ENCODE measurements at regions not wholly inside any gene's neighbourhood (a gene's known extent, or its start where the extent isn't known, plus 50 kb on each side); places are given as distances from the start of the nearest gene placed in this dataset.
"Not testable (repeated sequence)": the region's sequence is repeated elsewhere in the genome, so short reads cannot be mapped to it uniquely, and the experiment has no call there.

- Histone ChIP-seq H3K27ac (ENCODE audit: low read depth in 1 of 2, low read length in 1 of 2) (no peak overlapping the region), H3K36me3 (ENCODE audit: control insufficient read depth in 2 of 2, insufficient read depth in 2 of 2, low read length in 1 of 2) (no peaks in the 10 kb centered on the region), H3K4me3 (ENCODE audit: low read length in 2 of 2) (no peak overlapping the region), H3K4me1 (ENCODE audit: control insufficient read depth in 2 of 2, insufficient read depth in 2 of 2, low read length in 2 of 2) (no peaks in the 10 kb centered on the region), H3K27me3 (ENCODE audit: control insufficient read depth in 2 of 2, insufficient read depth in 1 of 2, low read length in 1 of 2) (no peaks in the 10 kb centered on the region), H3K9me3 (ENCODE audit: control insufficient read depth in 2 of 2, insufficient read depth in 1 of 2, low read length in 1 of 2) (no peaks in the 10 kb centered on the region)
- no peak for DNase-seq (ENCODE audit: low read depth in 6 of 9, low spot score in 9 of 9)
- WGBS: 62% methylated on average over 3 of the region's 3 CpGs
Measured at GRCh38 chr18:5030636-5031035, 166.4 kb downstream of the AKAIN1 start.

DNA sequence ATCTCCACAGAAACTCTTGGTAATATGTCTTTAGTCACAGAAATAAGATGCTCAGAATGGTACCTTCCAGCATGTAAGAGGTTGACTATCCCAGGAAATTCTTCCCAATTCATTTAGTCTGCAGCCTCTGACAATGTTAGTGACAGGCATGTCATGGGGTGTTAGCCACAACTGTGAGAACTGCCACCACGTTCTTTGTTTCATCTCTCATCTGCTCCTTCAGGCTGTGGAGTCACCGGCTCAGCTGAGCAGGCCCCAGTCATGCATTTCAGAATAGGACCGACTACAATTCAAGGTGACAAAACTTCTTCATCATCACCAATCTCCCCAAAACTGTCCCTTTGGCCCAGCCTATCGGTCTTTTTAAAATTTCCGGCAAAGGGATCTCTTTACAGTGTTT is 167.5 kb downstream of the AKAIN1 start:
- DNase-seq (ENCODE audit: low read depth in 6 of 9, low spot score in 9 of 9): no peak
- no peaks in the 10 kb centered on the region for H3K9me3 ChIP-seq (ENCODE audit: control insufficient read depth in 2 of 2, insufficient read depth in 1 of 2, low read length in 1 of 2)
- no peak overlapping the region for H3K4me3 ChIP-seq (ENCODE audit: low read length in 2 of 2)
- no peaks in the 10 kb centered on the region for H3K4me1 ChIP-seq (ENCODE audit: control insufficient read depth in 2 of 2, insufficient read depth in 2 of 2, low read length in 2 of 2)
- no peaks in the 10 kb centered on the region for H3K27me3 ChIP-seq (ENCODE audit: control insufficient read depth in 2 of 2, insufficient read depth in 1 of 2, low read length in 1 of 2)
- WGBS: 84% methylated on average over 5 of the region's 5 CpGs
- no peak overlapping the region for H3K27ac ChIP-seq (ENCODE audit: low read depth in 1 of 2, low read length in 1 of 2)
- no peaks in the 10 kb centered on the region for H3K36me3 ChIP-seq (ENCODE audit: control insufficient read depth in 2 of 2, insufficient read depth in 2 of 2, low read length in 1 of 2)

DNA sequence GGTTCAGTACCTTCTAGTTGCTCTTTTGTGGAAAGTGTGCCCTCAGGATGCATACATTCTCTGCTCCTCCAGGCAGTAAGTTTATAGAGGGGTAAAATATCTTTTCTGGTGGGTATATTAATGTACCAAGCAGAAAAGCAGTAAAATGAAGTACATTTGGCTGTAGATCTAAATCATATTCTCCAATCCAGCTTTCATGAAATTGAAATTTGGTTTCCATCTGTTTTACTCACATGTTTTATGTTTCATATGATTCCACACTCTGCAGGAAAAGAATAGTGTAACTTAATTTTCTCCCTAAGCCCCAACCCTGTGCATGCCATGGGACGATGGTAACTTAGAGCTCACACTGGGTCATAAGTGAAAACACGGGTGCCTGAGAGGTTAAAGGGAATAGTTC is 172.3 kb downstream of the AKAIN1 start:
- Histone ChIP-seq H3K4me1 (ENCODE audit: control insufficient read depth in 2 of 2, insufficient read depth in 2 of 2, low read length in 2 of 2) (no peaks in the 10 kb centered on the region), H3K27ac (ENCODE audit: low read depth in 1 of 2, low read length in 1 of 2) (no peak overlapping the region)
- 91% methylated on average over 2 of the region's 2 CpGs for WGBS

GRCh38 chr18:5021558-5021957 is 175.5 kb downstream of the AKAIN1 start:
- DNase-seq (ENCODE audit: low read depth in 6 of 9, low spot score in 9 of 9): no peak

More for the DNA sequence above, 172.3 kb downstream of the AKAIN1 start:
- Histone ChIP-seq H3K9me3 (ENCODE audit: control insufficient read depth in 2 of 2, insufficient read depth in 1 of 2, low read length in 1 of 2) (no peaks in the 10 kb centered on the region), H3K4me3 (ENCODE audit: low read length in 2 of 2) (no peak overlapping the region), H3K27me3 (ENCODE audit: control insufficient read depth in 2 of 2, insufficient read depth in 1 of 2, low read length in 1 of 2) (no peaks in the 10 kb centered on the region), H3K36me3 (ENCODE audit: control insufficient read depth in 2 of 2, insufficient read depth in 2 of 2, low read length in 1 of 2) (no peaks in the 10 kb centered on the region)
- DNase-seq (ENCODE audit: low read depth in 6 of 9, low spot score in 9 of 9): no peak

DNA sequence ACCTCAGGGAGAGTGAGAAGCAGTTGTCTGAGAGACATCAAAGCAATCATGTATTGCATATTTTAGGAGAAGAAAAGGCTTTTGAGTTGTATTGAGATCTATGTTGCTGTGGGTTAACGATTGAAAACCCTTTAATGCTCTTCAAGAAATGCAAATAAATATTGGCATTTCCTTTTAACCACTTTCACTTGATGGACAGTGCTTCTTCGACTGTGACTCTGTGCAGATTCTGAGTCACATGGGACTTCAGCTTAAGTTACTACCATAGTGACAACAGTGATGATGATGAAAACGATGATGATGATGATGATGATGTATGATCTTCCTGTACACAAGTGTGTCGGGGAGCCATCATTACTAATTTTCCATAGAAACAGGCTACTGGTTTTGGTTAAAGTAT is 181.8 kb downstream of the AKAIN1 start:
- Histone ChIP-seq H3K4me1 (ENCODE audit: control insufficient read depth in 2 of 2, insufficient read depth in 2 of 2, low read length in 2 of 2) (no peaks in the 10 kb centered on the region), H3K27me3 (ENCODE audit: control insufficient read depth in 2 of 2, insufficient read depth in 1 of 2, low read length in 1 of 2) (no peaks in the 10 kb centered on the region), H3K36me3 (ENCODE audit: control insufficient read depth in 2 of 2, insufficient read depth in 2 of 2, low read length in 1 of 2) (no peaks in the 10 kb centered on the region), H3K4me3 (ENCODE audit: low read length in 2 of 2) (no peak overlapping the region), H3K9me3 (ENCODE audit: control insufficient read depth in 2 of 2, insufficient read depth in 1 of 2, low read length in 1 of 2) (no peaks in the 10 kb centered on the region), H3K27ac (ENCODE audit: low read depth in 1 of 2, low read length in 1 of 2) (no peak overlapping the region)
- no peak for DNase-seq (ENCODE audit: low read depth in 6 of 9, low spot score in 9 of 9)
- 85% methylated on average over 4 of the region's 4 CpGs for WGBS

More at GRCh38 chr18:5021558-5021957, 175.5 kb downstream of the AKAIN1 start:
- no peaks in the 10 kb centered on the region for H3K36me3 ChIP-seq (ENCODE audit: control insufficient read depth in 2 of 2, insufficient read depth in 2 of 2, low read length in 1 of 2)
- no peaks in the 10 kb centered on the region for H3K27me3 ChIP-seq (ENCODE audit: control insufficient read depth in 2 of 2, insufficient read depth in 1 of 2, low read length in 1 of 2)
- H3K9me3 ChIP-seq (ENCODE audit: control insufficient read depth in 2 of 2, insufficient read depth in 1 of 2, low read length in 1 of 2): no peaks in the 10 kb centered on the region
- H3K4me1 ChIP-seq (ENCODE audit: control insufficient read depth in 2 of 2, insufficient read depth in 2 of 2, low read length in 2 of 2): no peaks in the 10 kb centered on the region
- no peak overlapping the region for H3K4me3 ChIP-seq (ENCODE audit: low read length in 2 of 2)
- no peak overlapping the region for H3K27ac ChIP-seq (ENCODE audit: low read depth in 1 of 2, low read length in 1 of 2)

DNA sequence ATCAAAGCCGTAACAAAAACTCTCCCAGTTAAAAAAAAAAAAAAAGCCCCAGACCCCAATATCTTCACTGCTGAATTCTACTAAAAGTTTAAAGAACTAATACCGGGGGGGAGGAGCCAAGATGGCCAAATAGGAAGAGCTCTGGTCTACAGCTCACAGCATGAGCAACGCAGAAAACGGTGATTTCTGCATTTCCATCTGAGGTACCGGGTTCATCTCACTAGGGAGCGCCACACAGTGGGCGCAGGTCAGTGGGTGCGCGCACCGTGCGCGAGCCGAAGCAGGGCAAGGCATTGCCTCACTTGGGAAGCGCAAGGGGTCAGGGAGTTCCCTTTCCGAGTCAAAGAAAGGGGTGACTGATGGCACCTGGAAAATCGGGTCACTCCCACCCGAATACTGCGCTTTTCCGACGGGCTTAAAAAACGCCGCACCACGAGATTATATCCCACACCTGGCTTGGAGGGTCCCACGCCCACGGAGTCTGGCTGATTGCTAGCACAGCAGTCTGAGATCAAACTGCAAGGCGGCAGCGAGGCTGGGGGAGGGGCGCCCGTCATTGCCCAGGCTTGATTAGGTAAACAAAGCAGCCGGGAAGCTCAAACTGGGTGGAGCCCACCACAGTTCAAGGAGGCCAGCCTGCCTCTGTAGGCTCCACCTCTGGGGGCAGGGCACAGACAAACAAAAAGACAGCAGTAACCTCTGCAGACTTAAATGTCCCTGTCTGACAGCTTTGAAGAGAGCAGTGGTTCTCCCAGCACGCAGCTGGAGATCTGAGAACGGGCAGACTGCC is 192.8 kb downstream of the AKAIN1 start:
- not testable (repeated sequence) for H3K27me3 ChIP-seq (ENCODE audit: control insufficient read depth in 2 of 2, insufficient read depth in 1 of 2, low read length in 1 of 2); DNase-seq (ENCODE audit: low read depth in 6 of 9, low spot score in 9 of 9); H3K9me3 ChIP-seq (ENCODE audit: control insufficient read depth in 2 of 2, insufficient read depth in 1 of 2, low read length in 1 of 2); H3K4me3 ChIP-seq (ENCODE audit: low read length in 2 of 2); H3K4me1 ChIP-seq (ENCODE audit: control insufficient read depth in 2 of 2, insufficient read depth in 2 of 2, low read length in 2 of 2); H3K36me3 ChIP-seq (ENCODE audit: control insufficient read depth in 2 of 2, insufficient read depth in 2 of 2, low read length in 1 of 2); H3K27ac ChIP-seq (ENCODE audit: low read depth in 1 of 2, low read length in 1 of 2)
- 23% methylated on average over 30 of the region's 32 CpGs for WGBS

- no peaks in the 10 kb centered on the region for H3K36me3 ChIP-seq (ENCODE audit: control insufficient read depth in 2 of 2, insufficient read depth in 2 of 2, low read length in 1 of 2)
- no peaks in the 10 kb centered on the region for H3K4me1 ChIP-seq (ENCODE audit: control insufficient read depth in 2 of 2, insufficient read depth in 2 of 2, low read length in 2 of 2)
- no peak for DNase-seq (ENCODE audit: low read depth in 6 of 9, low spot score in 9 of 9)
- WGBS: 95% methylated on average over 3 of the region's 3 CpGs
- H3K4me3 ChIP-seq (ENCODE audit: low read length in 2 of 2): no peak overlapping the region
- H3K27ac ChIP-seq (ENCODE audit: low read depth in 1 of 2, low read length in 1 of 2): no peak overlapping the region
- H3K27me3 ChIP-seq (ENCODE audit: control insufficient read depth in 2 of 2, insufficient read depth in 1 of 2, low read length in 1 of 2): no peaks in the 10 kb centered on the region
- peaks cover 3 to 17% of the 10 kb centered on the region in 2 donors for H3K9me3 ChIP-seq (ENCODE audit: control insufficient read depth in 2 of 2, insufficient read depth in 1 of 2, low read length in 1 of 2)
Measured at GRCh38 chr18:4994710-4995109, 202.3 kb downstream of the AKAIN1 start.

DNA sequence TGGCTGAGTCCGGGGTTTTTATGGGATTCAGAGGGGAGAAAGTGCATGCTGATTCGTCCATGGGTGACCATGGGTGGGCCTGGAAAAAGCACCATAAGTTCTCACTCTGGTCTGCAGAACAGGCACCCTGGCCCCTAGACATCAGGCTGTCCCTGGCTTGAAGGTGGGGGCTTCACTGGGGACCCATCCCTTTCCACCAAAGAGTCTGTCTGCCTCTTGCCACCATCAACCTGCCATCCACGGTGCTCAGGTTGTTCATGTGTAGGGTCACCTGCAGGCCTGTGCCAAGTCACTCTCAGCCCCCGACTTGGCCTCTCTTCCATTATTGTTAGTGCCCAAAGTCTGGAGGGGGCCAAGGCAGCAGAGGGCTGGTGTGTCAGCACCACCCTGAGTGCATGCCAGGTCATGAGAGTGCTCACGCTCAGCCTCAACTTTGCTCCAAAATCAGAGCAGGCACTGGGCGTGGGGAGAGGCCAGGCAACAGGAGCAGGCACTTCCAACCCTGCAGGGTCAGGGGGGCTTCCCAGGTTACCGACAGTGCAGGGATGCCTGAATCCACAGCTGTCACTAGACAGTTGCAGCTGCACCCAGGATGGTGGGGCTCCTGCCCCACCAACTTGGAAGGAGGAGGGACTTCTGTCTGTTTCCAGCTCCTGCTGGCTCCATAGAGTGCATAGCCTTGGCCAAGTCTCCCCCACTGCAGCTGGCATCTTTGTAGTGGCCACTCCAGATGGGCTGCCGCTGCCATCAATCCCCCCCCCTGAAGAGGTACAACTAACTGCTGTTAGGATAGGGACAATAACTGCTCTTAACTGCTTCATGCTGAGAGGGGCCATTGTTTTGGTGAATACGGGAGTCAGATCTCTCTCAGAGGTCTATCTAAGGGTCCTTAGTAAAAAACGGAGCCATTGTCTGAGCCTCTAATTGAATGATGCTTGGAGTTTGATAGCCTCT is 209.3 kb downstream of the AKAIN1 start:
- no peak for DNase-seq (ENCODE audit: low read depth in 6 of 9, low spot score in 9 of 9)
- no peaks in the 10 kb centered on the region for H3K4me1 ChIP-seq (ENCODE audit: control insufficient read depth in 2 of 2, insufficient read depth in 2 of 2, low read length in 2 of 2)
- no peak overlapping the region for H3K27ac ChIP-seq (ENCODE audit: low read depth in 1 of 2, low read length in 1 of 2)
- peaks cover 3 to 30% of the 10 kb centered on the region in 2 donors for H3K9me3 ChIP-seq (ENCODE audit: control insufficient read depth in 2 of 2, insufficient read depth in 1 of 2, low read length in 1 of 2)
- WGBS: 86% methylated on average over 10 of the region's 10 CpGs
- no peaks in the 10 kb centered on the region for H3K27me3 ChIP-seq (ENCODE audit: control insufficient read depth in 2 of 2, insufficient read depth in 1 of 2, low read length in 1 of 2)
- no peaks in the 10 kb centered on the region for H3K36me3 ChIP-seq (ENCODE audit: control insufficient read depth in 2 of 2, insufficient read depth in 2 of 2, low read length in 1 of 2)
- H3K4me3 ChIP-seq (ENCODE audit: low read length in 2 of 2): no peak overlapping the region

DNA sequence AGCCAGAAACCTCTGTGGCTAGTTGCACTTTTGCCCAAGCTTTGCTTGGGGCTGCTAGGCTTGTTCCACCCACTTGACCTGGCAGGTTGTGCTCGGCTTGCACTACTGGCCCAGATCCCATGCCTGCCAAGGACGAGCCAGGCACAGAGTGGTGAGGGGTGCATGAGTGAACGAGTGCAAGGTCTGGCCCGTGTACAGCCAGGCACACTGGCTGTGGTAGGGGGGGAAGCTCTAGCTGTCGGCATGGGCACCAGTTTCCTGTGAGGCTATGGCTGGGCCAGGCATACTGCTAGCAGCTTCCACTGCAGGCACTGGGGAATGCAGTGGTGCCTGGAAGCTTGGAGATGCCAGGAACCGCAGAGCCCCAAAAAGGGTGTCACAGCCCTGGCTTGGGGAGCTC is 210.4 kb downstream of the AKAIN1 start:
- H3K27ac ChIP-seq (ENCODE audit: low read depth in 1 of 2, low read length in 1 of 2): no peak overlapping the region
- DNase-seq (ENCODE audit: low read depth in 6 of 9, low spot score in 9 of 9): no peak
- no peaks in the 10 kb centered on the region for H3K4me1 ChIP-seq (ENCODE audit: control insufficient read depth in 2 of 2, insufficient read depth in 2 of 2, low read length in 2 of 2)
- 83% methylated on average over 6 of the region's 6 CpGs for WGBS
- H3K4me3 ChIP-seq (ENCODE audit: low read length in 2 of 2): no peak overlapping the region
- H3K9me3 ChIP-seq (ENCODE audit: control insufficient read depth in 2 of 2, insufficient read depth in 1 of 2, low read length in 1 of 2): peaks cover 0 to 23% of the 10 kb centered on the region in 2 donors
- H3K27me3 ChIP-seq (ENCODE audit: control insufficient read depth in 2 of 2, insufficient read depth in 1 of 2, low read length in 1 of 2): no peaks in the 10 kb centered on the region
- no peaks in the 10 kb centered on the region for H3K36me3 ChIP-seq (ENCODE audit: control insufficient read depth in 2 of 2, insufficient read depth in 2 of 2, low read length in 1 of 2)
